HFF-Myc (cell line): ENCODE measurements at regions not wholly inside any gene's neighbourhood (a gene's known extent, or its start where the extent isn't known, plus 50 kb on each side); places are given as distances from the start of the nearest gene placed in this dataset.

ENCODE experiments used
- DNase-seq: peaks from one replicate; pipeline ENCODE4 v3.0.0-alpha.2; 2011; ENCODE audit warnings: low read depth; ENCODE audit errors: extremely low read depth
- H3K4me3 ChIP-seq: replicated peaks from 2 replicates; pipeline ENCODE4 v1.5.1; 2011; ENCODE audit warnings: low read depth, mild to moderate bottlenecking, control low read depth, low read length
- TF ChIP-seq, protein P1 (sequence below): IDR thresholded peaks from 2 replicates; pipeline ENCODE4 v1.5.1; 2012; ENCODE audit warnings: mild to moderate bottlenecking, low read depth, low read length, control low read depth; ENCODE audit errors: missing control alignments

DNA sequence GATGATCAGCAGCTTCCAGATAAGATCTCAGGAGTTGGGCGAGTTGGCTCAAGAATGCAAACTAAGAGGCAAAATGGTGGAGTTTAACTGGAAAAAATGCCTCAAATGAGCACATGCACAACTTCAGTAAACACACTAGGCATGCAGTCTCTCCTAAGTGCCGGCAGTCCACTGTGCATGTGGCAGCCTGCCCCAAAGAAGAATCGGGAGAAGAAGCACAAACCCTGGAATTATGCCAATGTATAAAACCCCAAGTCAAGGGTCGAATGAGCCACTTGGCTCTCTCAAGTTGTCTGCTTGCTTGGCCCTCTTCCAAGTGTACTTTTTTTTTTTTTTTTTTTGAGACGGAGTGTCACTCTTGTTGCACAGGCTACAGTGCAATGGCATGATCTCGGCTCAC lies 53.3 kb upstream of the SLITRK1 start:
- no peak overlapping the region for H3K4me3 ChIP-seq
- TF ChIP-seq, protein P1, sequence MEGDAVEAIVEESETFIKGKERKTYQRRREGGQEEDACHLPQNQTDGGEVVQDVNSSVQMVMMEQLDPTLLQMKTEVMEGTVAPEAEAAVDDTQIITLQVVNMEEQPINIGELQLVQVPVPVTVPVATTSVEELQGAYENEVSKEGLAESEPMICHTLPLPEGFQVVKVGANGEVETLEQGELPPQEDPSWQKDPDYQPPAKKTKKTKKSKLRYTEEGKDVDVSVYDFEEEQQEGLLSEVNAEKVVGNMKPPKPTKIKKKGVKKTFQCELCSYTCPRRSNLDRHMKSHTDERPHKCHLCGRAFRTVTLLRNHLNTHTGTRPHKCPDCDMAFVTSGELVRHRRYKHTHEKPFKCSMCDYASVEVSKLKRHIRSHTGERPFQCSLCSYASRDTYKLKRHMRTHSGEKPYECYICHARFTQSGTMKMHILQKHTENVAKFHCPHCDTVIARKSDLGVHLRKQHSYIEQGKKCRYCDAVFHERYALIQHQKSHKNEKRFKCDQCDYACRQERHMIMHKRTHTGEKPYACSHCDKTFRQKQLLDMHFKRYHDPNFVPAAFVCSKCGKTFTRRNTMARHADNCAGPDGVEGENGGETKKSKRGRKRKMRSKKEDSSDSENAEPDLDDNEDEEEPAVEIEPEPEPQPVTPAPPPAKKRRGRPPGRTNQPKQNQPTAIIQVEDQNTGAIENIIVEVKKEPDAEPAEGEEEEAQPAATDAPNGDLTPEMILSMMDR = no peak

More for the DNA sequence above, 53.3 kb upstream of the SLITRK1 start:
- no peak for DNase-seq
